GM12878 (cell line): ENCODE measurements at regions not wholly inside any gene's neighbourhood (a gene's known extent, or its start where the extent isn't known, plus 50 kb on each side); places are given as distances from the start of the nearest gene placed in this dataset.

Experiments used
- ATAC-seq: fragments of 200-7000 bp; cut with Tn5 transposase; 3 replicates; pipeline ENCODE4 v1.9.1; 2020; ENCODE audit warnings: mild to moderate bottlenecking, moderate library complexity
- BruUV-seq: library from RNA; stranded (reverse); fragments of 400-500 nt; replicated peaks from 2 replicates; lab custom pipeline; 2021; lab: Mats Ljungman, UMichigan
- CTCF ChIA-PET: fragments of 300-600 bp; sonication (Branson Sonifier 250); formaldehyde crosslinking; extraction: SDS; loops from one replicate; lab custom pipeline; 2021; ENCODE audit warnings: inconsistent platforms; lab: Yijun Ruan, JAX
- POLR2A ChIA-PET: fragments of 350-600 bp; formaldehyde crosslinking; extraction: SDS; loops from one replicate; lab custom pipeline; 2021; ENCODE audit warnings: inconsistent platforms; lab: Charles Lee
- RAD21 ChIA-PET: fragments of 300-600 bp; sonication (Branson Sonifier 250); formaldehyde crosslinking; loops from one replicate; lab custom pipeline; 2023; ENCODE audit warnings: antibody characterized with exemption; ENCODE audit not compliant: unreplicated experiment; lab: Charles Lee
- SMC1A ChIA-PET: fragments of 300-600 bp; sonication (Branson Sonifier 250); formaldehyde crosslinking; loops from one replicate; lab custom pipeline; 2023; ENCODE audit not compliant: unreplicated experiment, uncharacterized antibody; lab: Charles Lee
- DNase-seq: peaks from one replicate; pipeline ENCODE4 v3.0.0-alpha.2; 2011; ENCODE audit warnings: low read depth, low spot score
- FAIRE-seq: peaks from 3 replicates; lab custom pipeline; 2011; peaks lifted over from hg19 to GRCh38; lab: Jason Lieb, UNC
- H2AFZ ChIP-seq: 2 replicates; pipeline ENCODE4 v1.6.0; 2011; ENCODE audit warnings: low read depth, low read length, control low read depth; ENCODE audit not compliant: control insufficient read depth
- H3K27ac ChIP-seq: 2 replicates; pipeline ENCODE4 v1.5.1; 2011; ENCODE audit warnings: control low read depth; ENCODE audit not compliant: control insufficient read depth, insufficient read depth
- H3K27me3 ChIP-seq, 2 experiments: replicated peaks in 1 of 2; 2 replicates each; pipeline versions ENCODE4 v1.6.0 to v1.6.1; 2011; ENCODE audit warnings: low read length in 1 of 2; ENCODE audit not compliant: control insufficient read depth in 2 of 2, insufficient read depth in 2 of 2
- H3K36me3 ChIP-seq, 2 experiments: 2 replicates each; pipeline ENCODE4 v1.5.1; 2011; ENCODE audit warnings: low read length in 1 of 2; ENCODE audit not compliant: control insufficient read depth in 2 of 2, insufficient read depth in 2 of 2
- H3K4me1 ChIP-seq: 2 replicates; pipeline ENCODE4 v1.6.1; 2011; ENCODE audit warnings: mild to moderate bottlenecking, low read length, moderate library complexity, mixed read lengths; ENCODE audit not compliant: control insufficient read depth, insufficient read depth
- H3K4me2 ChIP-seq: 2 replicates; pipeline ENCODE4 v1.6.0; 2011; ENCODE audit warnings: control low read depth; ENCODE audit not compliant: control insufficient read depth, insufficient read depth
- H3K4me3 ChIP-seq: fragments of 200-600 bp; sonication (generic); 2 replicates; pipeline ENCODE4 v1.5.1; 2016
- H3K79me2 ChIP-seq: 2 replicates; pipeline ENCODE4 v1.6.0; 2011; ENCODE audit warnings: low read length; ENCODE audit not compliant: control insufficient read depth, insufficient read depth
- H3K9ac ChIP-seq: 2 replicates; pipeline ENCODE4 v1.8.0; 2011; ENCODE audit warnings: low read length, control low read depth, mixed read lengths; ENCODE audit not compliant: control insufficient read depth, insufficient read depth
- H3K9me3 ChIP-seq: replicated peaks from 3 replicates; pipeline ENCODE4 v1.5.1; 2011; ENCODE audit warnings: mild to moderate bottlenecking, low read length; ENCODE audit not compliant: control insufficient read depth, insufficient read depth
- H4K20me1 ChIP-seq: 2 replicates; pipeline ENCODE4 v1.6.0; 2011; ENCODE audit not compliant: control insufficient read depth, insufficient read depth
- BCLAF1 ChIP-seq: fragments of 450-650 bp; IDR thresholded peaks from 2 replicates; pipeline ENCODE4 v1.6.1; 2017; ENCODE audit warnings: antibody characterized with exemption, mild to moderate bottlenecking, moderate library complexity
- BMI1 ChIP-seq: fragments of 450-650 bp; IDR thresholded peaks from 2 replicates; pipeline ENCODE4 v1.6.1; 2016; ENCODE audit warnings: mild to moderate bottlenecking, moderate library complexity, borderline replicate concordance
- EGR1 ChIP-seq, 2 experiments: IDR thresholded peaks; 1 replicate in 1 of 2; 2 replicates in 1 of 2; pipeline ENCODE4 v1.6.1; 2011 to 2012; ENCODE audit warnings: low read depth in 2 of 2, low read length in 2 of 2, borderline replicate concordance in 1 of 2, mild to moderate bottlenecking in 1 of 2, moderate library complexity in 1 of 2
- LARP7 ChIP-seq: fragments of 450-650 bp; IDR thresholded peaks from 2 replicates; pipeline ENCODE4 v1.6.1; 2017; ENCODE audit warnings: mild to moderate bottlenecking
- NR2F1 ChIP-seq: fragments of 450-650 bp; conservative IDR thresholded peaks from 2 replicates; pipeline ENCODE4 v1.6.1; 2017; ENCODE audit warnings: mild to moderate bottlenecking
- PAX5 ChIP-seq: IDR thresholded peaks from 2 replicates; pipeline ENCODE4 v1.6.1; 2011; ENCODE audit warnings: low read depth, low read length, borderline replicate concordance
- POU2F2 ChIP-seq: IDR thresholded peaks from 3 replicates; pipeline ENCODE4 v1.6.1; 2011; ENCODE audit warnings: low read depth, mild to moderate bottlenecking, low read length, borderline replicate concordance
- SIN3A ChIP-seq: IDR thresholded peaks from 2 replicates; pipeline ENCODE4 v1.6.1; 2012; ENCODE audit warnings: low read depth, low read length, improper control_type of control experiment
- STAT1 ChIP-seq: fragments of 450-650 bp; conservative IDR thresholded peaks from 2 replicates; pipeline ENCODE4 v1.6.1; 2014; ENCODE audit warnings: antibody characterized with exemption, mild to moderate bottlenecking
- TAF1 ChIP-seq: IDR thresholded peaks from 2 replicates; pipeline ENCODE4 v1.6.1; 2011; ENCODE audit warnings: mild to moderate bottlenecking, low read depth, low read length, borderline replicate concordance
- WRNIP1 ChIP-seq: IDR thresholded peaks from 2 replicates; pipeline ENCODE4 v1.6.1; 2011; ENCODE audit warnings: low read depth, low read length, improper control_type of control experiment, borderline replicate concordance
- WGBS: methylation state at CpG from one replicate; pipeline ENCODE4 v1.1.6; 2016; ENCODE audit warnings: low lambda C conversion rate; ENCODE audit not compliant: insufficient replicate concordance, insufficient coverage; ENCODE audit errors: missing lambda C conversion rate; 5-methylcytosine and 5-hydroxymethylcytosine counted together
- in situ Hi-C: fragments of 300-500 bp; cut with MboI; formaldehyde crosslinking; loops from 9 replicates; pipeline ENCODE4 v1.14.3; 2018; ENCODE audit warnings: mixed read lengths
- intact Hi-C: fragments of 100-400 bp; cut with micrococcal nuclease; formaldehyde crosslinking; loops from one replicate; pipeline ENCODE4 v1.14.2; 2022; ENCODE audit not compliant: unreplicated experiment
- TF ChIP-seq, protein P1 (sequence below): fragments of 450-650 bp; IDR thresholded peaks from 2 replicates; pipeline ENCODE4 v1.6.1; 2017; ENCODE audit warnings: mild to moderate bottlenecking, moderate library complexity

DNA sequence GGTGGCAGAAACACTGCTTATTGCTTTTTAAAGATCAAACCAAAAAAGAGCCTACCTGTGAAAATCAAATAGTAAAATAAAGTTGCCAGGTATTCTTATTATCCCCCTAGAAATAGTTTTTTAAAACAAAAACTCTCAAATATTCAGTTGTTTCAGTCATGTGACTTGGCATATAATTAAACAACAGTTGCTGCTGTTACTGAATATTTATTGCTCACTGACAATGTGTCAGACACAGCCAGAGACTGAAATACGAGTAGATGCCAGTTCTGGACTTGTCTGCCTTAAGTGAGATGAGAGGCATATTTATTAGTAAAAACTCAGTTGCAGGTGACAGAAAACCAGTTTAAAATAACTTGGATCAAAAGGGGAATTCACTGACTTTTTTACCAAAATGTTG, 106.0 kb upstream of the RAB12 start:
- TF ChIP-seq STAT1 (no peak), TAF1 (no peak), EGR1 (IDR thresholded peaks at IDR 0.05; ENCODE audit: borderline replicate concordance in 1 of 2, low read depth in 2 of 2, low read length in 2 of 2) (no peak), POU2F2 (no peak), NR2F1 (no peak)
- 0% methylated on average over 1 of the region's 1 CpG for WGBS
- POLR2A ChIA-PET, result no interaction called here
- Histone ChIP-seq H3K79me2 (no peaks in the 10 kb centered on the region), H3K9me3 (no peaks in the 10 kb centered on the region), H4K20me1 (no peaks in the 10 kb centered on the region), H2AFZ (no peak overlapping the region), H3K4me3 (no peak overlapping the region), H3K36me3 (no peaks in the 10 kb centered on the region), H3K27ac (no peak overlapping the region), H3K27me3 (peaks cover 0 to 2% of the 10 kb centered on the region in 2 experiments; a peak in 1 of 4 replicates), H3K4me1 (no peaks in the 10 kb centered on the region), H3K4me2 (no peak overlapping the region), H3K9ac (no peak overlapping the region)
- ATAC-seq (no peak), DNase-seq (no peak), FAIRE-seq (no peak)
- intact Hi-C loops, result no loop called here
- SMC1A ChIA-PET, result no interaction called here
- CTCF ChIA-PET, result no interaction called here
- BruUV-seq, result no TSS peak
- RAD21 ChIA-PET, result no interaction called here
- in situ Hi-C loops, result no loop called here

DNA sequence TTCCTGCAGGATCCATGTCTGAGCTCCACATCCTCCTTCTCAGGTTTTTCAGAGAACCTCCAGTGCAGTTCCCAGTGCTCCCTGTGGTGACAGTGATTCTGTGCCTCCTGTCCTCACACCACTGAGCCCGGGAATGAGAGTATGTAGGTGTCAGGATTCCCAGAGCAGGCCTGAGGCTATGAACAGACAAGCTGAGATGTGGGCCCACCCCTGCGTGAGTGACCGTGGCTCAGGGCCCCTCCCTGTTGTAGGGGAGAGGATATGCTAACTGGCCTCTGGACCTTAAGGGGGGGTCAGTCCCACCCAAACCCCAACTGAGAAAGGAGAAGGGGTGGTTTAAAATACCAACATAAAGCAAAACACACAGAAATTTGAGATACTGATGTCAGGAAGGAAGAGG, 104.8 kb upstream of the RAB12 start:
- no peak for FAIRE-seq
- Histone ChIP-seq H2AFZ (no peak overlapping the region), H3K27me3 (peaks cover 0 to 2% of the 10 kb centered on the region in 2 experiments; a peak in 1 of 4 replicates), H3K4me1 (no peaks in the 10 kb centered on the region), H3K27ac (no peak overlapping the region), H3K4me3 (no peak overlapping the region), H3K4me2 (no peak overlapping the region), H3K79me2 (no peaks in the 10 kb centered on the region), H4K20me1 (no peaks in the 10 kb centered on the region), H3K36me3 (no peaks in the 10 kb centered on the region), H3K9me3 (no peaks in the 10 kb centered on the region), H3K9ac (no peak overlapping the region)
- no TSS peak for BruUV-seq
- no peak for ATAC-seq
- 58% methylated on average over 3 of the region's 3 CpGs for WGBS
- RAD21 ChIA-PET, result no interaction called here
- intact Hi-C loops (no loop called here), in situ Hi-C loops (no loop called here)
- no peak for DNase-seq
- SMC1A ChIA-PET, result interaction anchor here (0.6 kb wide), 1 partner anchor 602 kb away, joined by 3 read pairs; no protein-coding TSS in a partner anchor
- POLR2A ChIA-PET, result no interaction called here
- CTCF ChIA-PET, result no interaction called here
- TF ChIP-seq LARP7, result no peak
- no peak for TF ChIP-seq PAX5
- TF ChIP-seq SIN3A, result no peak
- TF ChIP-seq BCLAF1, result no peak
- TF ChIP-seq BMI1, result no peak
- TF ChIP-seq, protein P1, sequence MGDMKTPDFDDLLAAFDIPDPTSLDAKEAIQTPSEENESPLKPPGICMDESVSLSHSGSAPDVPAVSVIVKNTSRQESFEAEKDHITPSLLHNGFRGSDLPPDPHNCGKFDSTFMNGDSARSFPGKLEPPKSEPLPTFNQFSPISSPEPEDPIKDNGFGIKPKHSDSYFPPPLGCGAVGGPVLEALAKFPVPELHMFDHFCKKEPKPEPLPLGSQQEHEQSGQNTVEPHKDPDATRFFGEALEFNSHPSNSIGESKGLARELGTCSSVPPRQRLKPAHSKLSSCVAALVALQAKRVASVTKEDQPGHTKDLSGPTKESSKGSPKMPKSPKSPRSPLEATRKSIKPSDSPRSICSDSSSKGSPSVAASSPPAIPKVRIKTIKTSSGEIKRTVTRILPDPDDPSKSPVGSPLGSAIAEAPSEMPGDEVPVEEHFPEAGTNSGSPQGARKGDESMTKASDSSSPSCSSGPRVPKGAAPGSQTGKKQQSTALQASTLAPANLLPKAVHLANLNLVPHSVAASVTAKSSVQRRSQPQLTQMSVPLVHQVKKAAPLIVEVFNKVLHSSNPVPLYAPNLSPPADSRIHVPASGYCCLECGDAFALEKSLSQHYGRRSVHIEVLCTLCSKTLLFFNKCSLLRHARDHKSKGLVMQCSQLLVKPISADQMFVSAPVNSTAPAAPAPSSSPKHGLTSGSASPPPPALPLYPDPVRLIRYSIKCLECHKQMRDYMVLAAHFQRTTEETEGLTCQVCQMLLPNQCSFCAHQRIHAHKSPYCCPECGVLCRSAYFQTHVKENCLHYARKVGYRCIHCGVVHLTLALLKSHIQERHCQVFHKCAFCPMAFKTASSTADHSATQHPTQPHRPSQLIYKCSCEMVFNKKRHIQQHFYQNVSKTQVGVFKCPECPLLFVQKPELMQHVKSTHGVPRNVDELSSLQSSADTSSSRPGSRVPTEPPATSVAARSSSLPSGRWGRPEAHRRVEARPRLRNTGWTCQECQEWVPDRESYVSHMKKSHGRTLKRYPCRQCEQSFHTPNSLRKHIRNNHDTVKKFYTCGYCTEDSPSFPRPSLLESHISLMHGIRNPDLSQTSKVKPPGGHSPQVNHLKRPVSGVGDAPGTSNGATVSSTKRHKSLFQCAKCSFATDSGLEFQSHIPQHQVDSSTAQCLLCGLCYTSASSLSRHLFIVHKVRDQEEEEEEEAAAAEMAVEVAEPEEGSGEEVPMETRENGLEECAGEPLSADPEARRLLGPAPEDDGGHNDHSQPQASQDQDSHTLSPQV, result no peak
- no peak for TF ChIP-seq WRNIP1
